ENCODE measurements at regions not wholly inside any gene's neighbourhood (a gene's known extent, or its start where the extent isn't known, plus 50 kb on each side); places are given as distances from the start of the nearest gene placed in this dataset.
A peak's percentile ranks its signal among the peaks of the same experiment; 100 is the strongest.
"Not testable (repeated sequence)": the region's sequence is repeated elsewhere in the genome, so short reads cannot be mapped to it uniquely, and the experiment has no call there.

DNA sequence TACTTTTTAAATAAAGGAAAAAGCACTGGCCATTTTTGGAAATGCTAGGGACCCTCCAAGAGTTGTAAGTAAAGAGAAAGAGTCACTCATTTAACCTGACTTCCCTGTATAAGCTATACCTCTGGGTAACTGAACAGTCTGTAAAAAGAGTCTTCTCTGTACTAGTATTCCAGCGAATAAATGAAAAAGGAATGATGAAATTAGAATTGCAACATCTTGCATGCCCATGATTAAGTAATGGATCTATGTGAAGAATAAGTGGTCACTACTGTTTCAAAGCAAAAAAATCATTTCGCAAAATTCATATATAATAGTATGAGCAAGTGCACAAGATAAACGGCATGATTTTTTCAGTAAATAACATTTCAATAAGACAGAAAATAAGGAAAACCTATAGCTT lies 116.8 kb downstream of the ZFAND4 start:
- TF ChIP-seq, protein P1, sequence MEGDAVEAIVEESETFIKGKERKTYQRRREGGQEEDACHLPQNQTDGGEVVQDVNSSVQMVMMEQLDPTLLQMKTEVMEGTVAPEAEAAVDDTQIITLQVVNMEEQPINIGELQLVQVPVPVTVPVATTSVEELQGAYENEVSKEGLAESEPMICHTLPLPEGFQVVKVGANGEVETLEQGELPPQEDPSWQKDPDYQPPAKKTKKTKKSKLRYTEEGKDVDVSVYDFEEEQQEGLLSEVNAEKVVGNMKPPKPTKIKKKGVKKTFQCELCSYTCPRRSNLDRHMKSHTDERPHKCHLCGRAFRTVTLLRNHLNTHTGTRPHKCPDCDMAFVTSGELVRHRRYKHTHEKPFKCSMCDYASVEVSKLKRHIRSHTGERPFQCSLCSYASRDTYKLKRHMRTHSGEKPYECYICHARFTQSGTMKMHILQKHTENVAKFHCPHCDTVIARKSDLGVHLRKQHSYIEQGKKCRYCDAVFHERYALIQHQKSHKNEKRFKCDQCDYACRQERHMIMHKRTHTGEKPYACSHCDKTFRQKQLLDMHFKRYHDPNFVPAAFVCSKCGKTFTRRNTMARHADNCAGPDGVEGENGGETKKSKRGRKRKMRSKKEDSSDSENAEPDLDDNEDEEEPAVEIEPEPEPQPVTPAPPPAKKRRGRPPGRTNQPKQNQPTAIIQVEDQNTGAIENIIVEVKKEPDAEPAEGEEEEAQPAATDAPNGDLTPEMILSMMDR (IDR thresholded peaks at IDR 0.05), result no peak
- H3K36me3 ChIP-seq, result no peaks in the 10 kb centered on the region
- intact Hi-C loops (cut with DNase I), result no loop called here
- peaks cover 10% of the 10 kb centered on the region for H3K4me1 ChIP-seq
- no peak for DNase-seq
- no peak overlapping the region for H3K27ac ChIP-seq
- no peak overlapping the region for H3K4me3 ChIP-seq
- ATAC-seq, result no peak
- no peaks in the 10 kb centered on the region for H3K9me3 ChIP-seq
- no peaks in the 10 kb centered on the region for H3K27me3 ChIP-seq

DNA sequence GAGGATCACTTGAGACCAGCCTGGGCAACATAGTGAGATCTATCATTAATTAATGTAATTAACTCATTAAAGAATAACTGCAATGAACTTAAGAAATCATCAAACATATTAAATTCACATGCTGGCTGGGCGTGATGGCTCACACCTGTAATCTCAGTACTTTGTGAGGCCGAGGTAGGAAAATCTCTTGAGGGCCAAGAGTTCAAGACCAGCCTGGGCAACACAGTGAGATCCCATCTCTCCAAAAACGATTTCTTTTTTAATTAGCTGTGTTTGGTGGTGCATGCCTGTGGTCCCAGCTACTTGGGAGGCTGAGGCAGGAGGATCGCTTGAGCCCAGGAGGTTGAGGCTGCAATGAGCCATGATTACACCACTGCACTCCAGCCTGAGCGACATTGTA lies 117.2 kb downstream of the ZFAND4 start:
- DNase-seq; H3K36me3 ChIP-seq; H3K27ac ChIP-seq; H3K4me3 ChIP-seq; intact Hi-C loops (cut with DNase I); ATAC-seq; H3K9me3 ChIP-seq; H3K27me3 ChIP-seq: not testable (repeated sequence)
- peaks cover 10% of the 10 kb centered on the region for H3K4me1 ChIP-seq

DNA sequence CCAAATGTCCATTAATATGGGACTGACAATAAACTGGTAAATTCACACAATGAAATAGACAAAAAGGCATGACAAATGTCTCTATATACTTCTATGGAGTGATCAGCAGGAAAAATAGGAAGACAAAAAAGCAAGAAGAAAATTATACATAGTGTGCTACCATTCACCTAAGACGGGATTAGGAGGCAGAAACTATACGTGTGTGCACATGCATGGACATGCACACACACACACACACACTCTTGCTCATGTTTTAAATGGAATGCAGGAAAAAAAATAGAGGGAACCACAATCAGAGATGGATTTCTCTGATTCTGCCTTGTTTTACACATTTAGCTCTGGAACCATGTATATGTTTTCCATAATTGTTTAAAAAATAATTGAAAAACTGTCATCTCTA lies 119.0 kb downstream of the ZFAND4 start:
- TF ChIP-seq, protein P1 (IDR thresholded peaks at IDR 0.05), result no peak
- no peak overlapping the region for H3K27ac ChIP-seq
- ATAC-seq, result no peak
- DNase-seq, result no peak
- H3K4me1 ChIP-seq, result peaks cover 10% of the 10 kb centered on the region
- no peaks in the 10 kb centered on the region for H3K27me3 ChIP-seq
- intact Hi-C loops (cut with DNase I), result no loop called here
- H3K36me3 ChIP-seq, result no peaks in the 10 kb centered on the region
- H3K4me3 ChIP-seq, result no peak overlapping the region
- H3K9me3 ChIP-seq, result no peaks in the 10 kb centered on the region

DNA sequence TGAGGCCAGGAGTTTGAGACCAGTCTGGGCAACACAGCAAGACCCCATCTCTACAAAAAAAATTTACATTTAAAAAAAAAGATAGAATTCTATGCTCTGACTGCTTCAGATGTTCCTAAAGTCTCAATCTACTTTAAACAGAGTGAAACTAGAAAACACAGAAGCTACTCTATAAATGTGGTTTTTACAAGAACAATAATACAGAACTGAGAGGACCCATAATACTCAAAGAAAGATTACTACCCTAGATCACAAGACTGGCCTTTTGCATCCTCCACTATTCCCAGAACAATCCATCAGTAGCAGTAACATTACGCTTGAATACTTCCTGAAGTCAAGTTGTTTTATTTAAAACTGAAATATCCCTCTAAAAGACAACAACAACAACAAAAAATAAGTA lies 119.4 kb downstream of the ZFAND4 start:
- no peaks in the 10 kb centered on the region for H3K27me3 ChIP-seq
- no peaks in the 10 kb centered on the region for H3K9me3 ChIP-seq
- no peak overlapping the region for H3K27ac ChIP-seq
- H3K4me1 ChIP-seq, result peaks cover 6% of the 10 kb centered on the region
- no peaks in the 10 kb centered on the region for H3K36me3 ChIP-seq
- TF ChIP-seq, protein P1 (IDR thresholded peaks at IDR 0.05), result no peak
- DNase-seq (no peak), ATAC-seq (peak; percentile 44)
- H3K4me3 ChIP-seq, result no peak overlapping the region
- intact Hi-C loops (cut with DNase I), result no loop called here

DNA sequence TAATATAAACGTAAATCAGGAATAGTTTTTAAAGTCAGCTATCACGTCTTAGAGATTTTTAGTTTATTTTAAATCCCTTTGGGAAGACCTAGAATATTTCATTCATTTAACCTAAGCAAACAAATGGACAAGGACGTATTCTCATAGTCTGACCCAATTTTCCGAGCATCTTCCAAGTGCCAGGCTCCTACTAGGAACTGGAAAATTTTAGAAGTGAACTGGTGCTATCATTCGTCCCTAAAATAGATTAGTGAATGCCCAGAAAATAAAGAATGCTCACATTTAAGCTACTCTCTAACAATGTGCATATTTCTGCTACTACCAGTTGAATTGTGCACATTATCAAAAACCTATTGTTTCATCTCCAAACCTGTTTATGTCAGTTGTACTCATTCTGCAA lies 120.1 kb downstream of the ZFAND4 start:
- no peak overlapping the region for H3K4me3 ChIP-seq
- DNase-seq (no peak), ATAC-seq (no peak)
- intact Hi-C loops (cut with DNase I), result no loop called here
- H3K27ac ChIP-seq, result no peak overlapping the region
- H3K4me1 ChIP-seq, result no peaks in the 10 kb centered on the region
- H3K9me3 ChIP-seq, result no peaks in the 10 kb centered on the region
- TF ChIP-seq, protein P1 (IDR thresholded peaks at IDR 0.05), result no peak
- H3K27me3 ChIP-seq, result no peaks in the 10 kb centered on the region
- H3K36me3 ChIP-seq, result no peaks in the 10 kb centered on the region

DNA sequence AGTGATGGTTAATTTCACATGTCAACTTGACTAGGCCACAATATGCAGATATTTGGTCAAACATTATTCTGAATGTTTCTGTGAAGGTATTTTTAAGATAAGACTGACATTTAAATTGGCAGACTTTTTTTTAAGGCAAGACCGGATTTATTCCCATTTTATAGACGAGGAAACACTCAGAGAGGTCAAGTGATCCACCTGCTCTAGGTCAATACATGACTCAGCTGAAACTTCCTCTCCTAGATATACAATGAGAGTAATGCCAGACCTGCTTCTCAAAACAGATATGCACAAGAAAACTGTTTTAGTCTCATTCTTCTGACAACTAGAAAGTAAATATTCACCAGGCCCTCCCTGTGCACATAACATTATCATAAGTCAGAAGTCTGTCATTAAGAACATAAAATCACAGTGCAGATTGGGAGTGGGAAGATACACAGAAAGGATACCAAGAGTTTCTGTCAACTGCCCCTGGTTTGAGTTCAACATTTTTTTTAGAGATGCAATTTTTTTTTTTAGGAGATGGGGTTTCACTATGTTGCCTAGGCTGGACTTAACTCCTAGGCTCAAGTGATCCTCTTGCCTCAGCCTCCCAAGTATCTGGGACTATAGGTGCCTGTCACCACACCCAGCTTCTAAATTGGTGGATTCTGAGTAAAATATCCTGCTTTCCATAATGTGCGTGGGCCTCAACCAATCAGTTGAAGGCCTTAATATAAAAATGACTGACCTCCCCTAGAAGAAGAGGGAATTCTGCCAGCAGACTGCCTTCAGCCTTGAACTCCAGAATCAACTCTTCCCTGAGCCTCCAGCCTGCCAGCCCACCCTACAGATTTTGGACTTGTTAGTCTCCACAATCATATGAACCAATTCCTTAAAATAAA lies 121.4 kb downstream of the ZFAND4 start:
- no peak overlapping the region for H3K27ac ChIP-seq
- TF ChIP-seq, protein P1 (IDR thresholded peaks at IDR 0.05), result no peak
- H3K9me3 ChIP-seq, result no peaks in the 10 kb centered on the region
- no peak for ATAC-seq
- H3K36me3 ChIP-seq, result no peaks in the 10 kb centered on the region
- no peaks in the 10 kb centered on the region for H3K4me1 ChIP-seq
- H3K4me3 ChIP-seq, result no peak overlapping the region
- intact Hi-C loops (cut with DNase I), result no loop called here
- no peaks in the 10 kb centered on the region for H3K27me3 ChIP-seq
- no peak for DNase-seq
